ENCODE measurements at regions not wholly inside any gene's neighbourhood (a gene's known extent, or its start where the extent isn't known, plus 50 kb on each side); places are given as distances from the start of the nearest gene placed in this dataset.
"Not testable (repeated sequence)": the region's sequence is repeated elsewhere in the genome, so short reads cannot be mapped to it uniquely, and the experiment has no call there.

DNA sequence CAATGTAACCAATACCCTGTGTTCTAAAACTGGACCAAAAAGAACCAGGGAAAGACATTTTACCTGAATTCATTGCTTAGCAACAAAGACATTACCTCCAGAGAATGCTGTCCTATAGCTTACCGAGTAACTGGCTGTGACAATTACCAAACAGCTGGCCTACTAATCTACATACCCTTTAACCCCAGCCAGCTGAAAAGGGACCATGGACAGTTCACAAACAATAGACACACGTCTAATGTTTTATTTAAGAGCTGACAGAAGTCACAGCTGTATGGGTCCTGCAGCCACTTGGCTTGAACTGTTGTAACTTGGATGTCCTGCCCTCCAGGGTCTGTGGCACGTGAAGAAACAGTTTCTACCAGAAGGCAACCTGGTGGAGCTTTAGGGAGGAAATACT is 130.1 kb upstream of the EFEMP1 start:
- no peaks in the 10 kb centered on the region for H3K27me3 ChIP-seq
- DNase-seq = no peak
- H3K4me1 ChIP-seq = no peaks in the 10 kb centered on the region
- 47 to 59% methylated on average over 3 of the region's 3 CpGs for WGBS, 2 donors
- TF ChIP-seq POLR2A (IDR thresholded peaks at IDR 0.05) (no peak), CTCF (IDR thresholded peaks at IDR 0.05) (no peak)
- no peak overlapping the region for H3K4me3 ChIP-seq
- H3K36me3 ChIP-seq (ENCODE audit: low read depth, missing control alignments) = no peaks in the 10 kb centered on the region
- H3K27ac ChIP-seq = no peak overlapping the region
- intact Hi-C loops (cut with DNase I; ENCODE audit: low total_unique reads) = no loop called here
- H3K9me3 ChIP-seq = no peaks in the 10 kb centered on the region

DNA sequence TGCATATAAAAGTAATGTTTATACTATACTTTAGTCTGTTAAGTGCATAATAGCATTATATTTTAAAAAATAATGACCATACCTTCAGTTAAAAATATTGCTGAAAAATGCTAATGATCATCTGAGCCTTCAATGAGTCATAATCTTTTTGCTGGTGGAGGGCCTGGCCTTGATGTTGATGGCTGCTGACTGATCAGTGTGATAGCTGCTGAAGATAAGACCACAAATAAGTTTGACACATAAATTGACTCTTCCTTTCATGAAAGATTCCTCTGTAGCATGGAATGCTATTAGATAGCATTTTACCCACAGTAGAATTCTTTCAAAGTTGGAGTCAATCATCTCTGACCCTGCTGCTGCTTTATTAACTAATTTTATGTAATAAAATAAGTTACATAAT is 128.4 kb upstream of the CCDC85A start:
- DNase-seq = no peak
- H3K36me3 ChIP-seq (ENCODE audit: low read depth, missing control alignments) = no peaks in the 10 kb centered on the region
- no peak overlapping the region for H3K4me3 ChIP-seq
- H3K4me1 ChIP-seq = no peaks in the 10 kb centered on the region
- no peak for TF ChIP-seq POLR2A (IDR thresholded peaks at IDR 0.05)
- no peak for TF ChIP-seq CTCF (IDR thresholded peaks at IDR 0.05)
- no peaks in the 10 kb centered on the region for H3K27me3 ChIP-seq
- no peaks in the 10 kb centered on the region for H3K9me3 ChIP-seq
- H3K27ac ChIP-seq = no peak overlapping the region
- intact Hi-C loops (cut with DNase I; ENCODE audit: low total_unique reads) = no loop called here

GRCh38 chr2:56061327-56061726 is 122.5 kb upstream of the CCDC85A start:
- H3K27ac ChIP-seq; DNase-seq; H3K36me3 ChIP-seq (ENCODE audit: low read depth, missing control alignments); H3K4me1 ChIP-seq; H3K27me3 ChIP-seq; H3K4me3 ChIP-seq; intact Hi-C loops (cut with DNase I; ENCODE audit: low total_unique reads); H3K9me3 ChIP-seq: not testable (repeated sequence)
- 91 to 96% methylated on average over 4 of the region's 4 CpGs for WGBS, 2 donors

DNA sequence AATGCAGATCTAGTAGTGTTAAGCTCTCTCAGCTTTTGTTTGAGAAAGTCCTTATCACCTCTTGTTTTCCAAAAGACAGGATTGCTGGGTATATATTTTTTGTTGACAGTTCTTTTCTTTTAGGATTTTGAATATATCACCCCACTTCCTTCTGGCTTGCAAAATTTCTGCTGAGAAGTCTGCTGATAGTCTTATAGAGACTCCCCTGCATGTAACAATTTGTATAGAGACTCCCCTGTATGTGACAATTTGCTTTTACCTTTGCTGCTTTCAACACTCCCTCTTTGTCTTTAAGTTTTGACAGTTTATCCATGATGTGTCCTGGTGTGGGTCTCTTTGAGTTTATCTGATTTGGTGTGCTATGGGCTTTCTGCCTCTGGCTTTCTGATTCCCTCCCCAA is 115.0 kb upstream of the CCDC85A start:
- no peaks in the 10 kb centered on the region for H3K36me3 ChIP-seq (ENCODE audit: low read depth, missing control alignments)
- H3K27me3 ChIP-seq = no peaks in the 10 kb centered on the region
- DNase-seq = no peak
- TF ChIP-seq CTCF (IDR thresholded peaks at IDR 0.05) (no peak), POLR2A (IDR thresholded peaks at IDR 0.05) (no peak)
- no peak overlapping the region for H3K27ac ChIP-seq
- H3K9me3 ChIP-seq = no peaks in the 10 kb centered on the region
- intact Hi-C loops (cut with DNase I; ENCODE audit: low total_unique reads) = no loop called here
- no peaks in the 10 kb centered on the region for H3K4me1 ChIP-seq
- H3K4me3 ChIP-seq = no peak overlapping the region

- H3K27ac ChIP-seq = no peak overlapping the region
- H3K4me3 ChIP-seq = no peak overlapping the region
- H3K36me3 ChIP-seq (ENCODE audit: low read depth, missing control alignments) = no peaks in the 10 kb centered on the region
- TF ChIP-seq CTCF (IDR thresholded peaks at IDR 0.05) (no peak), POLR2A (IDR thresholded peaks at IDR 0.05) (no peak)
- no peaks in the 10 kb centered on the region for H3K9me3 ChIP-seq
- DNase-seq = peak; percentile 19
- H3K27me3 ChIP-seq = no peaks in the 10 kb centered on the region
- H3K4me1 ChIP-seq = no peaks in the 10 kb centered on the region
- WGBS, 2 donors = 83 to 84% methylated on average over 6 of the region's 6 CpGs
- intact Hi-C loops (cut with DNase I; ENCODE audit: low total_unique reads) = no loop called here
These were observed 106.4 kb upstream of the CCDC85A start for GRCh38 chr2:56077359-56077915.

Measured in testis (tissue), 2 donors.